DND-41 (cell line): ENCODE measurements at regions not wholly inside any gene's neighbourhood (a gene's known extent, or its start where the extent isn't known, plus 50 kb on each side); places are given as distances from the start of the nearest gene placed in this dataset.

Experiments
- EZH2 ChIP-seq: IDR thresholded peaks from 3 replicates; pipeline ENCODE4 v1.6.1; 2012; ENCODE audit warnings: borderline replicate concordance, low read depth, mild to moderate bottlenecking, moderate library complexity, low read length, inconsistent platforms; ENCODE audit not compliant: severe bottlenecking
- TF ChIP-seq, protein P1 (sequence below): IDR thresholded peaks from 2 replicates; pipeline ENCODE4 v1.5.1; 2012; ENCODE audit warnings: borderline replicate concordance, low read length, moderate library complexity, mild to moderate bottlenecking; ENCODE audit not compliant: poor library complexity, severe bottlenecking; ENCODE audit errors: extremely low read depth

DNA sequence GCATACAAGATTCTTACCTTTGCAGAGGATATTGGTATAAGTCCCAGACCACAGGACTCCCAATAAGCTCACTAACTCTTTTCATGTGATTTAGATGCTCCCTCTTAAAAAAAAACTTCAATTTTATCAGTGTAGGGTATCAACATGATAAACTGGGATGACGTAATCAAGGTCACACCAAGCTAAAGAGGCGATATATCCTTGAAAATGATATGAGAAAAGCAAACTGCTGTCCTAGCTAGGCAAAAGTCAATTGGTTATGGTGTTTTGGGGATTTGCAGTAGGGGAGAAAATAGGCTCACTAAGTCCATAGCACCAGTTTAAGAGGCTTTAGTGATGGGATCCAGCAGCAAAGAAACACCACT is 354.4 kb downstream of the DIRAS2 start:
- TF ChIP-seq, protein P1, sequence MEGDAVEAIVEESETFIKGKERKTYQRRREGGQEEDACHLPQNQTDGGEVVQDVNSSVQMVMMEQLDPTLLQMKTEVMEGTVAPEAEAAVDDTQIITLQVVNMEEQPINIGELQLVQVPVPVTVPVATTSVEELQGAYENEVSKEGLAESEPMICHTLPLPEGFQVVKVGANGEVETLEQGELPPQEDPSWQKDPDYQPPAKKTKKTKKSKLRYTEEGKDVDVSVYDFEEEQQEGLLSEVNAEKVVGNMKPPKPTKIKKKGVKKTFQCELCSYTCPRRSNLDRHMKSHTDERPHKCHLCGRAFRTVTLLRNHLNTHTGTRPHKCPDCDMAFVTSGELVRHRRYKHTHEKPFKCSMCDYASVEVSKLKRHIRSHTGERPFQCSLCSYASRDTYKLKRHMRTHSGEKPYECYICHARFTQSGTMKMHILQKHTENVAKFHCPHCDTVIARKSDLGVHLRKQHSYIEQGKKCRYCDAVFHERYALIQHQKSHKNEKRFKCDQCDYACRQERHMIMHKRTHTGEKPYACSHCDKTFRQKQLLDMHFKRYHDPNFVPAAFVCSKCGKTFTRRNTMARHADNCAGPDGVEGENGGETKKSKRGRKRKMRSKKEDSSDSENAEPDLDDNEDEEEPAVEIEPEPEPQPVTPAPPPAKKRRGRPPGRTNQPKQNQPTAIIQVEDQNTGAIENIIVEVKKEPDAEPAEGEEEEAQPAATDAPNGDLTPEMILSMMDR = no peak
- no peak for TF ChIP-seq EZH2
